Adipocyte (in vitro differentiated cells): ENCODE measurements at regions not wholly inside any gene's neighbourhood (a gene's known extent, or its start where the extent isn't known, plus 50 kb on each side); places are given as distances from the start of the nearest gene placed in this dataset.

Experiments used
- DNase-seq: peaks from one replicate; pipeline ENCODE4 v3.0.0-alpha.2; 2015; ENCODE audit warnings: low read depth
- H3K27me3 ChIP-seq: replicated peaks from 2 replicates; pipeline ENCODE4 v1.7.0; 2013; ENCODE audit warnings: mild to moderate bottlenecking, low read length, moderate library complexity; ENCODE audit not compliant: control insufficient read depth, insufficient read depth
- H3K36me3 ChIP-seq: 2 replicates; pipeline ENCODE4 v1.7.0; 2013; ENCODE audit warnings: low read length, mild to moderate bottlenecking, moderate library complexity; ENCODE audit not compliant: control insufficient read depth, insufficient read depth, severe bottlenecking
- H3K4me1 ChIP-seq: 2 replicates; pipeline ENCODE4 v1.7.0; 2013; ENCODE audit warnings: mild to moderate bottlenecking, low read length, moderate library complexity; ENCODE audit not compliant: control insufficient read depth, insufficient read depth
- H3K4me3 ChIP-seq: 2 replicates; pipeline ENCODE4 v1.7.0; 2013; ENCODE audit warnings: mild to moderate bottlenecking, low read length, moderate library complexity
- H3K9ac ChIP-seq: 2 replicates; pipeline ENCODE4 v1.7.0; 2013; ENCODE audit warnings: mild to moderate bottlenecking, low read length, moderate library complexity
- H3K9me3 ChIP-seq: 2 replicates; pipeline ENCODE4 v1.7.0; 2013; ENCODE audit warnings: mild to moderate bottlenecking, low read length, moderate library complexity; ENCODE audit not compliant: control insufficient read depth

GRCh38 chr6:87959083-87959482 lies 88.6 kb upstream of the SPACA1 start:
- H3K4me1 ChIP-seq, result no peaks in the 10 kb centered on the region
- no peak for DNase-seq
- H3K36me3 ChIP-seq, result no peaks in the 10 kb centered on the region
- H3K9ac ChIP-seq, result no peak overlapping the region
- no peak overlapping the region for H3K4me3 ChIP-seq
- H3K9me3 ChIP-seq, result peaks cover 4% of the 10 kb centered on the region
- H3K27me3 ChIP-seq, result no peaks in the 10 kb centered on the region

GRCh38 chr6:87951751-87952150 lies 95.9 kb upstream of the SPACA1 start:
- Histone ChIP-seq H3K27me3 (peaks cover 9% of the 10 kb centered on the region), H3K9ac (no peak overlapping the region), H3K4me3 (no peak overlapping the region), H3K9me3 (no peaks in the 10 kb centered on the region), H3K36me3 (no peaks in the 10 kb centered on the region), H3K4me1 (no peaks in the 10 kb centered on the region)
- DNase-seq, result no peak

GRCh38 chr6:87950614-87951013 lies 97.0 kb upstream of the SPACA1 start:
- H3K4me3 ChIP-seq, result no peak overlapping the region
- H3K4me1 ChIP-seq, result peaks cover 2% of the 10 kb centered on the region
- no peaks in the 10 kb centered on the region for H3K36me3 ChIP-seq
- no peak overlapping the region for H3K9ac ChIP-seq
- peaks cover 9% of the 10 kb centered on the region for H3K27me3 ChIP-seq
- DNase-seq, result no peak
- no peaks in the 10 kb centered on the region for H3K9me3 ChIP-seq

GRCh38 chr6:87949194-87949593 lies 98.4 kb upstream of the SPACA1 start:
- Histone ChIP-seq H3K9me3 (no peaks in the 10 kb centered on the region), H3K27me3 (peaks cover 9% of the 10 kb centered on the region), H3K4me1 (peaks cover 13% of the 10 kb centered on the region), H3K4me3 (no peak overlapping the region), H3K9ac (no peak overlapping the region), H3K36me3 (no peaks in the 10 kb centered on the region)
- DNase-seq, result no peak

- DNase-seq, result no peak
- no peak overlapping the region for H3K4me3 ChIP-seq
- peaks cover 14% of the 10 kb centered on the region for H3K27me3 ChIP-seq
- no peaks in the 10 kb centered on the region for H3K36me3 ChIP-seq
- peaks cover 13% of the 10 kb centered on the region for H3K4me1 ChIP-seq
- no peak overlapping the region for H3K9ac ChIP-seq
- H3K9me3 ChIP-seq, result no peaks in the 10 kb centered on the region
Observed at GRCh38 chr6:87946669-87947068, 101.0 kb upstream of the SPACA1 start.

- H3K36me3 ChIP-seq, result no peaks in the 10 kb centered on the region
- no peak for DNase-seq
- H3K9me3 ChIP-seq, result no peaks in the 10 kb centered on the region
- peaks cover 16% of the 10 kb centered on the region for H3K27me3 ChIP-seq
- H3K4me3 ChIP-seq, result peak overlapping the region; percentile 24
- peaks cover 13% of the 10 kb centered on the region for H3K4me1 ChIP-seq
- H3K9ac ChIP-seq, result no peak overlapping the region
Observed at GRCh38 chr6:87945966-87946365, 101.7 kb upstream of the SPACA1 start.

- Histone ChIP-seq H3K9me3 (no peaks in the 10 kb centered on the region), H3K9ac (no peak overlapping the region), H3K4me1 (peaks cover 13% of the 10 kb centered on the region), H3K36me3 (no peaks in the 10 kb centered on the region), H3K27me3 (peaks cover 17% of the 10 kb centered on the region), H3K4me3 (no peak overlapping the region)
- DNase-seq, result no peak
Observed at GRCh38 chr6:87945181-87945580, 102.5 kb upstream of the SPACA1 start.

GRCh38 chr6:87944541-87944954 lies 103.1 kb upstream of the SPACA1 start:
- Histone ChIP-seq H3K4me3 (no peak overlapping the region), H3K9me3 (no peaks in the 10 kb centered on the region), H3K9ac (no peak overlapping the region), H3K27me3 (peaks cover 17% of the 10 kb centered on the region), H3K4me1 (peaks cover 13% of the 10 kb centered on the region), H3K36me3 (no peaks in the 10 kb centered on the region)
- DNase-seq, result peak; percentile 8

GRCh38 chr6:87943191-87943590 lies 104.5 kb upstream of the SPACA1 start:
- H3K4me1 ChIP-seq, result peaks cover 13% of the 10 kb centered on the region
- H3K4me3 ChIP-seq, result no peak overlapping the region
- no peaks in the 10 kb centered on the region for H3K9me3 ChIP-seq
- H3K36me3 ChIP-seq, result no peaks in the 10 kb centered on the region
- no peak for DNase-seq
- peaks cover 17% of the 10 kb centered on the region for H3K27me3 ChIP-seq
- H3K9ac ChIP-seq, result no peak overlapping the region

- peaks cover 12% of the 10 kb centered on the region for H3K27me3 ChIP-seq
- no peak overlapping the region for H3K4me3 ChIP-seq
- H3K9me3 ChIP-seq, result no peaks in the 10 kb centered on the region
Observed at GRCh38 chr6:87941556-87942358, 105.9 kb upstream of the SPACA1 start.

GRCh38 chr6:87939776-87940175 lies 107.9 kb upstream of the SPACA1 start:
- no peak for DNase-seq
- H3K27me3 ChIP-seq, result peaks cover 17% of the 10 kb centered on the region

More at GRCh38 chr6:87941556-87942358, 105.9 kb upstream of the SPACA1 start:
- Histone ChIP-seq H3K36me3 (no peaks in the 10 kb centered on the region), H3K9ac (no peak overlapping the region), H3K4me1 (peaks cover 13% of the 10 kb centered on the region)
- no peak for DNase-seq

GRCh38 chr6:87938287-87938686 lies 109.4 kb upstream of the SPACA1 start:
- Histone ChIP-seq H3K27me3 (peaks cover 24% of the 10 kb centered on the region), H3K36me3 (no peaks in the 10 kb centered on the region), H3K9me3 (no peaks in the 10 kb centered on the region), H3K9ac (no peak overlapping the region), H3K4me3 (no peak overlapping the region), H3K4me1 (no peaks in the 10 kb centered on the region)
- no peak for DNase-seq

More at GRCh38 chr6:87939776-87940175, 107.9 kb upstream of the SPACA1 start:
- no peak overlapping the region for H3K4me3 ChIP-seq
- no peaks in the 10 kb centered on the region for H3K9me3 ChIP-seq
- no peak overlapping the region for H3K9ac ChIP-seq
- H3K4me1 ChIP-seq, result peaks cover 2% of the 10 kb centered on the region
- H3K36me3 ChIP-seq, result no peaks in the 10 kb centered on the region
